HUES6 (cell line): ENCODE measurements at regions not wholly inside any gene's neighbourhood (a gene's known extent, or its start where the extent isn't known, plus 50 kb on each side); places are given as distances from the start of the nearest gene placed in this dataset.
"Not testable (repeated sequence)": the region's sequence is repeated elsewhere in the genome, so short reads cannot be mapped to it uniquely, and the experiment has no call there.

Experiments used
- H3K27ac ChIP-seq: 2 replicates; pipeline ENCODE4 v1.7.0; 2013; ENCODE audit warnings: low read depth, mild to moderate bottlenecking, low read length, inconsistent platforms
- H3K27me3 ChIP-seq: 2 replicates; pipeline ENCODE4 v1.6.1; 2013; ENCODE audit warnings: low read length; ENCODE audit not compliant: control insufficient read depth, insufficient read depth
- H3K36me3 ChIP-seq: 2 replicates; pipeline ENCODE4 v1.6.1; 2013; ENCODE audit warnings: low read length; ENCODE audit not compliant: control insufficient read depth, insufficient read depth
- H3K4me1 ChIP-seq: 2 replicates; pipeline ENCODE4 v1.6.1; 2013; ENCODE audit warnings: low read length; ENCODE audit not compliant: control insufficient read depth, insufficient read depth
- H3K4me3 ChIP-seq: 2 replicates; pipeline ENCODE4 v1.5.1; 2013; ENCODE audit warnings: low read depth, low read length
- H3K9ac ChIP-seq: one replicate; pipeline ENCODE4 v1.6.1; 2013; ENCODE audit warnings: mild to moderate bottlenecking, low read length
- H3K9me3 ChIP-seq: 2 replicates; pipeline ENCODE4 v1.6.1; 2013; ENCODE audit warnings: low read depth, low read length; ENCODE audit not compliant: control insufficient read depth, insufficient read depth

DNA sequence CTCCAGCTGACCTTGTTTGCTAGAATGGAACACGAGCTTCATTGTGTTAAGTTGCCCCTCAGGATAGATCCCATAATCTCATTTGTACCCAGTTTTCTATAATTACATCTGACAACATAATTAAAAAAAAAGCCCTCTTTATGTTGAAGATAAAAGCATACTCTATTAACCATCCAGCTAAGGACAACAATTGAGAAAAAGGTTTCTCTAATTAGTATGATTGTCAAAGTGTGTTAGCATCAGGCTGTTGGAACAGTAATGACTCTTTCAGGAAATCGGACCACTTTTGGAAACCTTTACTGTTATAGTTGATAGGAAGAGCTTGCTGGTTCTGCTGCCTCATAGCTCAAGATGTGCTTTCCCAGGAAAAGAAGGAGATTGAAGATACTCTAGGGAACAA is 172.6 kb downstream of the FHIP1A start:
- H3K9me3 ChIP-seq, result no peaks in the 10 kb centered on the region
- H3K36me3 ChIP-seq, result peaks cover 4% of the 10 kb centered on the region
- no peak overlapping the region for H3K9ac ChIP-seq
- no peak overlapping the region for H3K4me3 ChIP-seq
- H3K27ac ChIP-seq, result no peak overlapping the region
- H3K4me1 ChIP-seq, result no peaks in the 10 kb centered on the region
- H3K27me3 ChIP-seq, result no peaks in the 10 kb centered on the region

DNA sequence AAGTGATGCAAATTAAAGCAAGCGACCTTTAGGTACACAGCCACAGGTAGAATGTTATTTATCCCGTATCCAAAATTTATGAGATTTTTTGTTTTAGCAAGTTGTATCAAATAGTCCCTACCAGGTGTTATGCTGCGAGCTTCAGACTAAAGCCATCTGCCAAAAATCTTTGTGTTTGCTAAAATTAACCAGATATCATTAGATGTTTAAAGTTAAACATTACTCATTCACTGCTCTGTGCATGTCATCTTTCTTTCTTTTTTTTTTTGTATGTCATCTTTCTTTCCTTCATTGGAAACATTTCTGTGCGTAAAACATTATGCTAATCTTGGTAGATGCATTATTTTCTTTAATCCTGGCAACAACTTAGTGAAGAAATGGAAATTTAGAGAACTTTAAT is 173.1 kb downstream of the FHIP1A start:
- Histone ChIP-seq H3K4me3 (no peak overlapping the region), H3K9ac (no peak overlapping the region), H3K36me3 (peaks cover 4% of the 10 kb centered on the region), H3K27me3 (no peaks in the 10 kb centered on the region), H3K27ac (no peak overlapping the region), H3K9me3 (no peaks in the 10 kb centered on the region), H3K4me1 (no peaks in the 10 kb centered on the region)

DNA sequence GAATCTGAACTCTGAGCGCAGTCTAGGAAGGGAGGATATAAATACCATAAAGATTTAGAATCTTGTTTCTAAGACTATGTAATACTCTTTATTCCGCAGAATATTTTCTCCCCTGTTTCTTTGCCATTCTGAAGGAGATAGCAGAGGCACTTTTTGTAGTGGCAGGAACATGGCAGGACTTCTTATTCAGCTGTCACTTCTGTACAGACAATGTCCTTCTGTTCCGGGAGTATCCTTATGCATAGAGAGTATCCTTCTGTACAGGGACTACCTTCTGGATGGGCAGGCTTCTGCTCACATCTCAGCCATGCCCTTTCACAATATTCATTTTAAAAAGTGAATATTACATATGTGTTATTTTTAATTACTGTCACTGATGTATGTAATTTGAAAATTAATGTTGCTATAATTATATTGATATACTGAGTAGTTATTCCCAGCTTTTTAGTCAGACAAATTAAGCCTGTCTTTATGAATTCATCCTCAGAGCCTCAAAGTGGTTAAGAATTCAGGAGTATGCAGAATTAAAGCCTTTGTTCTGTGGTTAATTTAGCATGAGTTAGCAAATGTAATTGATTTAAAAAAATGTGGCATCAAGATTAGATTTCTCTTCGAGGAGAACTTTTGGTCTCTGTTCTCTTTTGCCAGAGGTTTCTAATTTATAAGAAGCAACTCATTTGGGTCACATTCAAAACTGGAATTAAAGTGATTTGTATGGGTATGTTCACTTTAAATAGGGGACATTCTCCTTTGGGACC is 174.4 kb downstream of the FHIP1A start:
- no peak overlapping the region for H3K9ac ChIP-seq
- H3K27me3 ChIP-seq, result no peaks in the 10 kb centered on the region
- no peak overlapping the region for H3K4me3 ChIP-seq
- H3K4me1 ChIP-seq, result no peaks in the 10 kb centered on the region
- H3K36me3 ChIP-seq, result no peaks in the 10 kb centered on the region
- no peaks in the 10 kb centered on the region for H3K9me3 ChIP-seq
- H3K27ac ChIP-seq, result no peak overlapping the region

GRCh38 chr4:151584101-151584500 is 175.1 kb downstream of the FHIP1A start:
- Histone ChIP-seq H3K27me3 (no peaks in the 10 kb centered on the region), H3K36me3 (peaks cover 2% of the 10 kb centered on the region; the same call in 1 of the 2 replicates), H3K9ac (no peak overlapping the region), H3K27ac (no peak overlapping the region), H3K4me3 (no peak overlapping the region), H3K4me1 (no peaks in the 10 kb centered on the region), H3K9me3 (no peaks in the 10 kb centered on the region)

DNA sequence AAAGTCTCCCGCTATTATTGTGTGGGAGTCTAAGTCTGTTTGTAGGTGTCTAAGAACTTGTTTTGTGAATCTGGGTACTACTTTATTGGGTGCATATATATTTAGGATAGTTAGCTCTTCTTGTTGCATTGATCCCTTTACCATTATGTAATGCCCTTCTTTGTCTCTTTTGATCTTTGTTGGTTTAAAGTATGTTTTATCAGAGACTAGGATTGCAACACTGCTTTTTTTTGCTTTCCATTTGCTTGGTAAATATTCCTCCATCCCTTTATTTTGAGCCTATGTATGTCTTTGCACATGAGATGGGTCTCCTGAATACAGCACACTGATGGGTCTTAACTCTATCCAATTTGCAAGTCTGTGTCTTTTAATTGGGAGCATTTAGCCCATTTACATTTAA is 165.2 kb downstream of the GATB start:
- H3K4me1 ChIP-seq, H3K4me3 ChIP-seq, H3K9me3 ChIP-seq: not testable (repeated sequence)

GRCh38 chr4:151597691-151598090 is 163.1 kb downstream of the GATB start:
- H3K27ac ChIP-seq, H3K4me3 ChIP-seq, H3K9ac ChIP-seq, H3K9me3 ChIP-seq, H3K4me1 ChIP-seq, H3K27me3 ChIP-seq, H3K36me3 ChIP-seq: not testable (repeated sequence)

More for the DNA sequence above, 165.2 kb downstream of the GATB start:
- H3K27me3 ChIP-seq, H3K9ac ChIP-seq, H3K36me3 ChIP-seq, H3K27ac ChIP-seq: not testable (repeated sequence)

GRCh38 chr4:151599863-151600262 is 160.9 kb downstream of the GATB start:
- peaks cover 8% of the 10 kb centered on the region; the same call in 1 of the 2 replicates for H3K9me3 ChIP-seq
- no peak overlapping the region for H3K27ac ChIP-seq
- no peaks in the 10 kb centered on the region for H3K27me3 ChIP-seq
- peaks cover under 1% of the 10 kb centered on the region; the same call in 1 of the 2 replicates for H3K4me1 ChIP-seq
- no peak overlapping the region for H3K9ac ChIP-seq
- no peak overlapping the region for H3K4me3 ChIP-seq
- H3K36me3 ChIP-seq, result no peaks in the 10 kb centered on the region

DNA sequence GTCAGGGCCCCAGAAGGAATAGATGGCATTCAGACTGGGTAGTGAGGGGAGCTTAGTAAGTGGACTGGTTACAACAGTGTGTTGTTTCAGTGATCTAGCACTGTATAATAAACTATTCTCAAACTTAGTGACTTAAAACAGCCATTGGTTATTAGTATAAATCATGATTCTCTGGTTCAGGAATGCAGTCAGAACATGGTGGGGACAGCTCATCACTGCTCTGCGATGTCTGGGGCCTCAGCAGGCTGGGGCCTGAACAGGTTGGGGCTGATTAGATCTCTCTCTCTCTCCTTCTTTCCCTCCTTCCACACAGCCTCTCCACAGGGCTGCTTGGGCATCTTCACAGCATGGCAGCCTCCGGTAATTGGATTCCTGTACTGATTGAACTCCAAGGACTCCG is 160.4 kb downstream of the GATB start:
- no peaks in the 10 kb centered on the region for H3K27me3 ChIP-seq
- H3K27ac ChIP-seq, result no peak overlapping the region
- no peak overlapping the region for H3K4me3 ChIP-seq
- peaks cover 6% of the 10 kb centered on the region; the same call in 1 of the 2 replicates for H3K4me1 ChIP-seq
- H3K9ac ChIP-seq, result no peak overlapping the region
- H3K36me3 ChIP-seq, result no peaks in the 10 kb centered on the region
- peaks cover 8% of the 10 kb centered on the region; the same call in 1 of the 2 replicates for H3K9me3 ChIP-seq

DNA sequence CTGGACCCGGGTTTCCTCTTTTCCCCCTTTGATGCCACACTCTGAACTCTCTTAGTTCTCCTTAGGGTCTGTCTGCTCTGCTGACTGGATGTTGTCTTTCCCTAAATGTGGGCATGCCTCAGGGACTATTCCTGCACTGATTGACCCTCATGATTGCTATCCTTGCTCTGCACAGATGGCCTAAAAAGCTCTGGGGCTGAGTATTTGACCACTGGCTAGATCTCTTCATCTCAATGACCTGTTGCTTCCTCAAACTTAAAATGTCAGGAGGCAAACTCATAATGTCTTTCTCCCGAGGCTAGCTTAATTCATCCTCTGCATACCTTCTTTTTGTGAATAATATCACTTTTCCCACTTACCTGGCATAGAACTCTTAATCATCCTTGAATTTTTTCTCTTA is 157.4 kb downstream of the GATB start:
- Histone ChIP-seq H3K9me3 (peaks cover 8% of the 10 kb centered on the region; the same call in 1 of the 2 replicates), H3K36me3 (no peaks in the 10 kb centered on the region), H3K4me3 (no peak overlapping the region), H3K27me3 (no peaks in the 10 kb centered on the region), H3K27ac (no peak overlapping the region), H3K9ac (no peak overlapping the region), H3K4me1 (0 out of 2 replicates have a peak, but pooled peaks cover 6% of the 10 kb centered on the region)

GRCh38 chr4:151604238-151604637 is 156.6 kb downstream of the GATB start:
- Histone ChIP-seq H3K9me3 (peaks cover 8% of the 10 kb centered on the region; the same call in 1 of the 2 replicates), H3K27me3 (no peaks in the 10 kb centered on the region), H3K9ac (no peak overlapping the region), H3K27ac (no peak overlapping the region), H3K4me3 (no peak overlapping the region), H3K4me1 (0 out of 2 replicates have a peak, but pooled peaks cover 6% of the 10 kb centered on the region), H3K36me3 (no peaks in the 10 kb centered on the region)

DNA sequence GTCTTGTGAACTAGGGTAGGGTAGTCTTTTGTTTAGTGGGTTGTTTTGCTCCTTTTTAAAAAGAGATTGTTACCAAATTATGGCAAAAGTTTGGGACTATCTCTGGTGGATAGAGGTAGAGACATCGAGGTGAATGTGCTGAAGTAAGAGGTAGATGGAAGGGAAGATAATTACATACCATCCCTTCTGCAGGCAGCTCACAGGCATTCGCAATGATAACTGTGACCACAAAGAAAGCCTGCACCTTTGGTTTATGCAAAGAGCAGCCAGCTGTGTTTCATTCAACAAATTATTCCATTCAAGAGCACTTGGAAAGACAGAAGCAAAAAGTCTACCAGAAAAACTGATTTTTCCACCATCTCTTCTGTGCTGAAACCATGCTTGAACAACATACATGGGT is 155.6 kb downstream of the GATB start:
- Histone ChIP-seq H3K27ac (no peak overlapping the region), H3K9me3 (peaks cover 8% of the 10 kb centered on the region; the same call in 1 of the 2 replicates), H3K27me3 (no peaks in the 10 kb centered on the region), H3K4me3 (no peak overlapping the region), H3K4me1 (0 out of 2 replicates have a peak, but pooled peaks cover 6% of the 10 kb centered on the region), H3K9ac (no peak overlapping the region), H3K36me3 (no peaks in the 10 kb centered on the region)
